H1 (cell line): ENCODE measurements at regions not wholly inside any gene's neighbourhood (a gene's known extent, or its start where the extent isn't known, plus 50 kb on each side); places are given as distances from the start of the nearest gene placed in this dataset.

Source experiments
- CTCF ChIA-PET: fragments of 300-600 bp; sonication (Branson Sonifier 250); formaldehyde crosslinking; loops from one replicate; lab custom pipeline; 2021; ENCODE audit not compliant: partially characterized antibody; lab: Charles Lee
- POLR2A ChIA-PET: fragments of 300-600 bp; sonication (Branson Sonifier 250); formaldehyde crosslinking; loops from one replicate; lab custom pipeline; 2021; ENCODE audit warnings: inconsistent platforms; ENCODE audit not compliant: partially characterized antibody; lab: Charles Lee
- DNase-seq, 2 experiments: peaks; one replicate each; pipeline versions ENCODE4 v3.0.0 to v3.0.0-alpha.2; 2010 to 2022; ENCODE audit warnings: low spot score in 2 of 2, low read depth in 1 of 2, mixed read lengths in 1 of 2
- FAIRE-seq: peaks from 2 replicates; lab custom pipeline; 2011; peaks lifted over from hg19 to GRCh38; lab: Jason Lieb, UNC
- H2AFZ ChIP-seq: 2 replicates; pipeline ENCODE4 v1.8.1; 2012; ENCODE audit warnings: low read length, inconsistent platforms
- H2AK5ac ChIP-seq: 2 replicates; pipeline ENCODE4 v1.6.1; 2013; ENCODE audit warnings: low read depth, low read length
- H2BK120ac ChIP-seq: replicated peaks from 2 replicates; pipeline ENCODE3; 2013; ENCODE audit warnings: low read depth, low read length, inconsistent platforms
- H2BK12ac ChIP-seq: 2 replicates; pipeline ENCODE4 v1.6.1; 2013; ENCODE audit warnings: low read depth, low read length
- H2BK15ac ChIP-seq: 2 replicates; pipeline ENCODE4 v1.6.1; 2013; ENCODE audit warnings: low read length
- H2BK20ac ChIP-seq: 2 replicates; pipeline ENCODE4 v1.6.1; 2013; ENCODE audit warnings: low read length
- H2BK5ac ChIP-seq: 2 replicates; pipeline ENCODE4 v1.6.1; 2013; ENCODE audit warnings: low read depth, low read length
- H3K14ac ChIP-seq: 2 replicates; pipeline ENCODE4 v1.6.1; 2013; ENCODE audit warnings: inconsistent platforms; ENCODE audit not compliant: insufficient read length
- H3K18ac ChIP-seq: 2 replicates; pipeline ENCODE4 v1.6.1; 2013; ENCODE audit warnings: low read length; ENCODE audit errors: extremely low read depth
- H3K23ac ChIP-seq: 2 replicates; pipeline ENCODE4 v1.6.1; 2013; ENCODE audit warnings: inconsistent platforms; ENCODE audit not compliant: insufficient read length
- H3K23me2 ChIP-seq: 2 replicates; pipeline ENCODE4 v1.6.1; 2013; ENCODE audit warnings: low read depth, low read length
- H3K27ac ChIP-seq: 2 replicates; pipeline ENCODE4 v1.6.1; 2011; ENCODE audit warnings: low read depth, low read length, inconsistent platforms
- H3K27me3 ChIP-seq, 4 experiments: replicated peaks in 1 of 4; 1 replicate in 1 of 4; 2 replicates in 3 of 4; pipeline versions ENCODE4 v1.6.1 to v1.8.1; 2011 to 2013; ENCODE audit warnings: low read length in 3 of 4, mild to moderate bottlenecking in 3 of 4, inconsistent platforms in 2 of 4, mixed read lengths in 2 of 4, moderate library complexity in 1 of 4; ENCODE audit not compliant: control insufficient read depth in 3 of 4, insufficient read depth in 3 of 4; ENCODE audit errors: extremely low read depth in 1 of 4
- H3K36me3 ChIP-seq, 4 experiments: 2 replicates each; pipeline versions ENCODE4 v1.6.1 to v1.8.1; 2011 to 2013; ENCODE audit warnings: mild to moderate bottlenecking in 4 of 4, low read length in 3 of 4, moderate library complexity in 2 of 4, control low read depth in 1 of 4, inconsistent platforms in 1 of 4; ENCODE audit not compliant: insufficient read depth in 4 of 4, control insufficient read depth in 2 of 4
- H3K4ac ChIP-seq: replicated peaks from 2 replicates; pipeline ENCODE3; 2013; ENCODE audit warnings: low read length, low read depth, mixed read lengths, inconsistent platforms; ENCODE audit not compliant: insufficient read length
- H3K4me1 ChIP-seq, 4 experiments: replicated peaks in 1 of 4; 1 replicate in 1 of 4; 2 replicates in 3 of 4; pipeline versions ENCODE4 v1.6.1 to v1.8.1; 2011 to 2013; ENCODE audit warnings: low read length in 3 of 4, inconsistent platforms in 2 of 4, mixed read lengths in 1 of 4; ENCODE audit not compliant: insufficient read depth in 4 of 4, control insufficient read depth in 3 of 4
- H3K4me2 ChIP-seq, 2 experiments: 2 replicates each; pipeline versions ENCODE4 v1.6.1 to v1.8.1; 2011 to 2013; ENCODE audit warnings: low read depth in 2 of 2, low read length in 2 of 2, control low read depth in 1 of 2, inconsistent platforms in 1 of 2, mild to moderate bottlenecking in 1 of 2; ENCODE audit not compliant: insufficient read depth in 1 of 2
- H3K4me3 ChIP-seq, 4 experiments: fragments of 200-600, 300-600 bp in 1 of 4; sonication (generic), shearing (Covaris generic), sonication (Bioruptor Twin) in 1 of 4; 2 replicates each; pipeline versions ENCODE4 v1.5.1 to v1.8.1; 2011 to 2016; ENCODE audit warnings: low read length in 4 of 4, low read depth in 3 of 4, control low read depth in 2 of 4, inconsistent platforms in 2 of 4, mild to moderate bottlenecking in 2 of 4, mixed read lengths in 1 of 4, moderate library complexity in 1 of 4; ENCODE audit not compliant: insufficient read depth in 2 of 4; ENCODE audit errors: extremely low read depth in 1 of 4
- H3K56ac ChIP-seq: replicated peaks from 2 replicates; pipeline ENCODE3; 2013; ENCODE audit warnings: low read depth, mild to moderate bottlenecking, mixed read lengths, low read length, inconsistent platforms; ENCODE audit not compliant: insufficient read length
- H3K79me1 ChIP-seq: 2 replicates; pipeline ENCODE4 v1.6.1; 2013; ENCODE audit warnings: low read depth, low read length, control low read depth
- H3K79me2 ChIP-seq, 2 experiments: 2 replicates each; pipeline versions ENCODE4 v1.6.1 to v1.8.1; 2012 to 2013; ENCODE audit warnings: low read length in 2 of 2, mild to moderate bottlenecking in 2 of 2, inconsistent platforms in 1 of 2; ENCODE audit not compliant: insufficient read depth in 2 of 2, control insufficient read depth in 1 of 2
- H3K9ac ChIP-seq, 4 experiments: replicated peaks in 1 of 4; 1 replicate in 1 of 4; 2 replicates in 3 of 4; pipeline versions ENCODE4 v1.6.1 to v1.8.1; 2011 to 2013; ENCODE audit warnings: low read depth in 3 of 4, low read length in 3 of 4, control low read depth in 2 of 4, mild to moderate bottlenecking in 2 of 4, moderate library complexity in 2 of 4, inconsistent platforms in 1 of 4; ENCODE audit errors: extremely low read depth in 1 of 4
- H3K9me3 ChIP-seq, 2 experiments: 2 replicates each; pipeline versions ENCODE4 v1.6.1 to v1.8.1; 2012 to 2013; ENCODE audit warnings: mild to moderate bottlenecking in 2 of 2, moderate library complexity in 2 of 2, control low read depth in 1 of 2, inconsistent platforms in 1 of 2, low read depth in 1 of 2, low read length in 1 of 2, mixed read lengths in 1 of 2; ENCODE audit not compliant: insufficient read depth in 2 of 2
- H4K20me1 ChIP-seq, 2 experiments: replicated peaks in 1 of 2; 2 replicates each; pipeline versions ENCODE3 to v1.8.1; 2011 to 2013; ENCODE audit warnings: inconsistent platforms in 2 of 2, low read length in 2 of 2, mild to moderate bottlenecking in 1 of 2; ENCODE audit not compliant: insufficient read depth in 2 of 2, control insufficient read depth in 1 of 2
- H4K5ac ChIP-seq: 2 replicates; pipeline ENCODE4 v1.6.1; 2013; ENCODE audit warnings: low read length, low read depth, mixed read lengths, inconsistent platforms; ENCODE audit not compliant: insufficient read length
- H4K8ac ChIP-seq: 2 replicates; pipeline ENCODE4 v1.8.0; 2013; ENCODE audit warnings: mild to moderate bottlenecking, moderate library complexity, low read length, inconsistent platforms; ENCODE audit not compliant: insufficient read depth; ENCODE audit errors: extremely low read depth
- H4K91ac ChIP-seq: replicated peaks from 2 replicates; pipeline ENCODE3; 2013; ENCODE audit warnings: low read length, mixed read lengths, inconsistent platforms; ENCODE audit not compliant: insufficient read length
- BACH1 ChIP-seq: IDR thresholded peaks from 2 replicates; pipeline ENCODE4 v1.6.1; 2012; ENCODE audit warnings: low read length, improper control_type of control experiment
- CHD1 ChIP-seq: IDR thresholded peaks from 2 replicates; pipeline ENCODE4 v1.6.1; 2012; ENCODE audit warnings: low read depth, low read length, improper control_type of control experiment
- CREB1 ChIP-seq: IDR thresholded peaks from 2 replicates; pipeline ENCODE4 v1.6.1; 2012; ENCODE audit warnings: inconsistent platforms
- CTCF ChIP-seq, 3 experiments: IDR thresholded peaks; 1 replicate in 2 of 3; 2 replicates in 1 of 3; pipeline versions ENCODE4 v1.5.1 to v1.6.1; 2011; ENCODE audit warnings: low read length in 3 of 3, mild to moderate bottlenecking in 3 of 3, inconsistent platforms in 2 of 3, low read depth in 1 of 3, moderate library complexity in 1 of 3; ENCODE audit not compliant: insufficient read depth in 1 of 3; ENCODE audit errors: control extremely low read depth in 1 of 3
- EP300 ChIP-seq, 2 experiments: IDR thresholded peaks; 1 replicate in 1 of 2; 2 replicates in 1 of 2; pipeline ENCODE4 v1.6.1; 2011 to 2012; ENCODE audit warnings: low read depth in 2 of 2, low read length in 2 of 2, mild to moderate bottlenecking in 2 of 2, borderline replicate concordance in 1 of 2, inconsistent platforms in 1 of 2, moderate library complexity in 1 of 2
- GTF2F1 ChIP-seq: IDR thresholded peaks from 2 replicates; pipeline ENCODE4 v1.6.1; 2012; ENCODE audit warnings: low read depth, low read length, improper control_type of control experiment, borderline replicate concordance
- KDM5A ChIP-seq: fragments of 200-600 bp; IDR thresholded peaks from 2 replicates; pipeline ENCODE4 v1.7.1; 2012; ENCODE audit warnings: mild to moderate bottlenecking, low read length, inconsistent platforms, mixed read lengths
- NANOG ChIP-seq: IDR thresholded peaks from 2 replicates; pipeline ENCODE4 v1.6.1; 2011; ENCODE audit warnings: low read length, low read depth, mild to moderate bottlenecking, inconsistent platforms; ENCODE audit not compliant: insufficient read depth, poor library complexity, severe bottlenecking
- RXRA ChIP-seq: IDR thresholded peaks from 2 replicates; pipeline ENCODE4 v1.6.1; 2011; ENCODE audit warnings: low read depth, mild to moderate bottlenecking, low read length, moderate library complexity; ENCODE audit not compliant: insufficient read depth
- SIX5 ChIP-seq: IDR thresholded peaks from 2 replicates; pipeline ENCODE4 v1.6.1; 2011; ENCODE audit warnings: mild to moderate bottlenecking, low read depth, low read length
- TAF1 ChIP-seq: IDR thresholded peaks from 2 replicates; pipeline ENCODE4 v1.6.1; 2011; ENCODE audit warnings: mild to moderate bottlenecking, low read depth, low read length
- USF2 ChIP-seq: IDR thresholded peaks from 2 replicates; pipeline ENCODE4 v1.6.1; 2011; ENCODE audit warnings: low read length, improper control_type of control experiment
- WGBS, 2 experiments: shearing (Covaris generic) in 1 of 2; methylation state at CpG; one replicate each; pipeline versions ENCODE4 v1.1.6 to v1.1.7; 2013 to 2015; ENCODE audit warnings: low lambda C conversion rate in 2 of 2, mixed read lengths in 2 of 2, inconsistent platforms in 1 of 2, low coverage in 1 of 2, missing lambda C conversion rate in 1 of 2; ENCODE audit not compliant: insufficient replicate concordance in 2 of 2, insufficient coverage in 1 of 2, insufficient read length in 1 of 2; ENCODE audit errors: extremely low coverage in 1 of 2, missing lambda C conversion rate in 1 of 2; 5-methylcytosine and 5-hydroxymethylcytosine counted together

- Histone ChIP-seq H2BK120ac (no peak overlapping the region), H3K27ac (no peak overlapping the region), H2AK5ac (no peak overlapping the region), H3K9me3 (no peaks in the 10 kb centered on the region), H3K27me3 (no peaks in the 10 kb centered on the region), H3K79me2 (no peaks in the 10 kb centered on the region), H3K18ac (no peak overlapping the region), H4K20me1 (no peaks in the 10 kb centered on the region), H4K8ac (no peak overlapping the region), H3K56ac (no peak overlapping the region), H3K4ac (no peak overlapping the region), H4K5ac (no peak overlapping the region), H3K23ac (no peak overlapping the region), H3K36me3 (no peaks in the 10 kb centered on the region), H2BK12ac (no peak overlapping the region), H3K79me1 (no peaks in the 10 kb centered on the region), H3K4me1 (no peaks in the 10 kb centered on the region), H3K4me2 (no peak overlapping the region), H3K14ac (no peak overlapping the region), H3K9ac (no peak overlapping the region), H3K4me3 (no peak overlapping the region), H4K91ac (no peak overlapping the region), H2BK5ac (no peak overlapping the region), H2BK20ac (no peak overlapping the region), H3K23me2 (no peaks in the 10 kb centered on the region), H2BK15ac (no peak overlapping the region), H2AFZ (no peak overlapping the region)
- FAIRE-seq (no peak), DNase-seq (no peak)
- ChIA-PET POLR2A (no interaction called here), CTCF (no interaction called here)
- 94% methylated on average over 3 of the region's 3 CpGs; no CpG with 5 or more reads in 1 of the 2 experiments for WGBS, 2 experiments
- no peak for TF ChIP-seq SIX5
- TF ChIP-seq RXRA = no peak
- no peak for TF ChIP-seq USF2
- TF ChIP-seq KDM5A = no peak
- TF ChIP-seq CTCF (IDR thresholded peaks at IDR 0.05; ENCODE audit: control extremely low read depth in 1 of 3, insufficient read depth in 1 of 3, low read depth in 1 of 3, low read length in 3 of 3) = no peak
- TF ChIP-seq GTF2F1 = no peak
- no peak for TF ChIP-seq EP300 (IDR thresholded peaks at IDR 0.05; ENCODE audit: borderline replicate concordance in 1 of 2, low read depth in 2 of 2, low read length in 2 of 2)
- TF ChIP-seq CHD1 = no peak
- TF ChIP-seq NANOG = no peak
- no peak for TF ChIP-seq CREB1
- TF ChIP-seq BACH1 = no peak
- TF ChIP-seq TAF1 = no peak
Observed at GRCh38 chr15:37777006-37777405, 157.4 kb upstream of the TMCO5A start.
